HUES6 (cell line): ENCODE measurements at regions not wholly inside any gene's neighbourhood (a gene's known extent, or its start where the extent isn't known, plus 50 kb on each side); places are given as distances from the start of the nearest gene placed in this dataset.

Experiments used
- H3K27ac ChIP-seq: 2 replicates; pipeline ENCODE4 v1.7.0; 2013; ENCODE audit warnings: low read depth, mild to moderate bottlenecking, low read length, inconsistent platforms
- H3K27me3 ChIP-seq: 2 replicates; pipeline ENCODE4 v1.6.1; 2013; ENCODE audit warnings: low read length; ENCODE audit not compliant: control insufficient read depth, insufficient read depth
- H3K36me3 ChIP-seq: 2 replicates; pipeline ENCODE4 v1.6.1; 2013; ENCODE audit warnings: low read length; ENCODE audit not compliant: control insufficient read depth, insufficient read depth
- H3K4me1 ChIP-seq: 2 replicates; pipeline ENCODE4 v1.6.1; 2013; ENCODE audit warnings: low read length; ENCODE audit not compliant: control insufficient read depth, insufficient read depth
- H3K4me3 ChIP-seq: 2 replicates; pipeline ENCODE4 v1.5.1; 2013; ENCODE audit warnings: low read depth, low read length
- H3K9ac ChIP-seq: one replicate; pipeline ENCODE4 v1.6.1; 2013; ENCODE audit warnings: mild to moderate bottlenecking, low read length
- H3K9me3 ChIP-seq: 2 replicates; pipeline ENCODE4 v1.6.1; 2013; ENCODE audit warnings: low read depth, low read length; ENCODE audit not compliant: control insufficient read depth, insufficient read depth

DNA sequence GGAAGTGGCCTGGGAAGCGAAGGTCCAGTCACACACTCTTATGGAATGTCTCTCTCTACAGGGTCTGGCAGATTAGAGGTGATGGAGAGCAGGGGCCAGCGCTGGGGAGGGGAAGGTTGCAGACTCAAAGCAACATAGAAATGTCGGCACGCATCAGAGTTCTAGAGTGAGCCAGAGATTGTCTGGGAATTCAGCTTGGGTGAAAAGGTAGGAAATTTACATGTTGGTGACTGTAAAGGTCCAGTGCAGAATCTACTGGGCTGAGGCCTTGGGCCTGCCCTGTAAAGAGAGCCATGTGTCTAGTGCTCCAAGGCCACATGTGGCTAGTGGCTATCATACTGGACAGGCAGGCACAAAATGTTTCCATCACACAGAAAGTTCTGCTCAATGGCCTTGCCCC lies 80.8 kb downstream of the FOXA2 start:
- Histone ChIP-seq H3K4me3 (no peak overlapping the region), H3K27ac (no peak overlapping the region), H3K9me3 (no peaks in the 10 kb centered on the region), H3K36me3 (no peaks in the 10 kb centered on the region), H3K9ac (no peak overlapping the region), H3K4me1 (no peaks in the 10 kb centered on the region), H3K27me3 (peaks cover 19% of the 10 kb centered on the region)

DNA sequence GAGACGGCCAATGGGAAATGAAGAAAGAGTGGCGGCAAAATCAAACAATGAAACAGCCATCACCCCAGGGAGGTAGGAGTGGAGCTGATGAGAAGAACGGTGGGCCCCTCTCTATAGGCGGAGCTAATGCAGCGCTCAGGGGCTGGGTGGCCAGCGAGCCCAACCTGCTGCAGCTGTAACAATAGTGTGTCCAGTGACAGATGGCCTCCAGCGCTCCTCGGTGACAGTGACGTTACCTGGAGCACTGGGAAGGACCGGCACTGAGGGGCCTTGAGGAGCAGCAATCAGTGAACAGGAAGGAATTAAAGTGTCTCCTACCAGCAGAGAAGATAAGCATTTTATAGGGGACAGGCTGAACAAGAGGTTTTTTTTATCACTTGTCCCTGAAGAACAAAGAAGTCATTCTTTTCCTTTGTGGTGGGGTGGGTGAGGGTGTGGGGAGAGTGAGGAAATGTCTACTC lies 81.6 kb downstream of the FOXA2 start:
- Histone ChIP-seq H3K27ac (no peak overlapping the region), H3K4me1 (no peaks in the 10 kb centered on the region), H3K9ac (no peak overlapping the region), H3K36me3 (no peaks in the 10 kb centered on the region), H3K27me3 (peaks cover 22% of the 10 kb centered on the region), H3K9me3 (no peaks in the 10 kb centered on the region), H3K4me3 (no peak overlapping the region)

DNA sequence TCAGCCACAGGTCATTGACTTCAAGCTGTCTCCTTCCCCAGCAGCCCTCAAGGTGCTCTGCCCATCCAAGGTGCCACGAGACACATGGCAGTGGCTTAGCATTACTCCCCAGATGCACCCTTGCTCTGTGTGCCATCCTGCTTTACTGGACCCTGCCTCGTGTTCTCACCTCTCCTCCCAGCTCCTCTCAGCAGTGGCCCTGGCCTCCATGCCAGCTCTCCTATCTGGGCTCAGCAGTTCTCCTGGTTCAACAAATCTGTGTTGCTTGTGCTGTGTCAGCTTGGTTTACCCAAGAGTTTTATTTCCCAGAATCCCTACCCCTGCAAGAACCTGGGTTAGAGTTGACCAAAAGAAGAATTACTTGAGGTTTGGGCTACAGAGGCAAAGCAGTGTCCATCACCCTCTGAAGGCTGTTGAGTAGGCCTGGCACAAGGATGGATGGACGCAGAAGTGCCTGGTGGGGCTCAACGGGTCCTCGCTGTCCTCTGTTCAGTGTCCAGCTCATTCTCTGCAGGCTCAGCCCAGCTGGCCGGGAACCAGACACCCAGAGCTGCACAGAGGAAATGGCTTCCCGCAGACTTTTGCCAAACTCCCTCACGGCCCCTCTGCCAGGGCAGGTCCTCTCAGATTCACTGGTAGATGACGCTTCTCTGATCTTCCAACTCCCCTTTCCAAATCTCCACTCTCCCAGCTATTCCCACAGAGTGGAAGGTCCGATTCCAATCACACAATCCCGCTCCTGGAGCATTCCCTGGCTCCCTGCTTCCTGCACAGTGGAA lies 82.6 kb downstream of the FOXA2 start:
- no peaks in the 10 kb centered on the region for H3K9me3 ChIP-seq

DNA sequence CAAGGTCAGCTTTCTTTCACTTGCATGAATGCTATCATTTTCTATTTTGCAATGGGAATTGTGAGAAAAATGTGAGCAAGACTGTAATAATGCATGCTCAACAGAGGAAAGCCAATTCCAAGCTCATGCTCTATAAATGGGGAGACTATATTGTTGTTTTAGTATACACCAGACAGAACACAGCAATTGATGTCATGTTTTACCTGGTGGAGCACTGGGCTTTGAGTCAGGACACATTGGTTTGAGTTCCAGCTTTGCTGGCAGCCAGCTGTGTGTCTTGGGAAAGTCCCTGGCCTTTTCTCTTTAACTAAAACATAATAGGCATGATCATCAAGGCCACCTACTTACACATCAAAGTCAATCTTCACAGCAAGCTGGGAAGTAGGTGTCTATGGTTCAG lies 83.3 kb downstream of the FOXA2 start:
- H3K36me3 ChIP-seq = no peaks in the 10 kb centered on the region
- no peak overlapping the region for H3K27ac ChIP-seq
- no peaks in the 10 kb centered on the region for H3K9me3 ChIP-seq
- H3K4me3 ChIP-seq = no peak overlapping the region
- no peak overlapping the region for H3K9ac ChIP-seq
- peaks cover 27% of the 10 kb centered on the region for H3K27me3 ChIP-seq
- H3K4me1 ChIP-seq = no peaks in the 10 kb centered on the region

More for the DNA sequence above, 82.6 kb downstream of the FOXA2 start:
- H3K4me1 ChIP-seq = no peaks in the 10 kb centered on the region
- H3K36me3 ChIP-seq = no peaks in the 10 kb centered on the region
- H3K9ac ChIP-seq = no peak overlapping the region
- no peak overlapping the region for H3K4me3 ChIP-seq
- no peak overlapping the region for H3K27ac ChIP-seq
- H3K27me3 ChIP-seq = peaks cover 27% of the 10 kb centered on the region

DNA sequence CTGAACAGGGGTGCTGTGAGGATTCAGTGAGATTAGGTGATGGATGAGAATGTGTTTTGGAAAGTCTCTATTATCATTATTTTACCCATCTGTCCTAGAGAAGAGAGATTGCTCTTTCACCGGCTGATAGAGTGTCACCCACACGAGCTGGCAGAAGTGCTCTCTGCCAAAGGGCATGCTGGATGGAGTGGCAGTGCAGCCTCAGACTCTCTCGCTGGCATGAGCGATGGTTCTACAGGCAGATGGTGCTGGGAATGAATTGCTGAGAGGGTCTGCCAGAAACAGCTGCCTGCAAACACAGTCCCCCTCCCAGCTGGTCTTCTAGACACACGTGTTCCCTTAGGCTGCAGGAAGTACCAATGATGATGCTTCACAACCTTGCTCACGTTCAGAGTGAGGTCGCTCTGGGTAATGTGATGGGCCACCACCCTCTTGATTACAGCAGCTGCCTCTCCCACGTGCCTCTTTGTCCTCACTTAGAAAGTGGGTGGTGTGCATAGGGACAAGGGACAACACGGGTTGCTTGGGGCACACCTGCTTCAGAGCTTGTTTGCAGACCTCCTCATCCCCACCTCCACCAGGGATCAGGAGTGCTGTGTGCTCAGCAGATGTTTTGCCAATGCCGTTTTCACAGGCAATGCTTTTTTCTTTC lies 84.7 kb downstream of the FOXA2 start:
- no peaks in the 10 kb centered on the region for H3K9me3 ChIP-seq
- peaks cover 7% of the 10 kb centered on the region for H3K4me1 ChIP-seq
- H3K27ac ChIP-seq = no peak overlapping the region
- no peaks in the 10 kb centered on the region for H3K36me3 ChIP-seq
- no peak overlapping the region for H3K4me3 ChIP-seq
- H3K9ac ChIP-seq = no peak overlapping the region
- peaks cover 27% of the 10 kb centered on the region for H3K27me3 ChIP-seq

DNA sequence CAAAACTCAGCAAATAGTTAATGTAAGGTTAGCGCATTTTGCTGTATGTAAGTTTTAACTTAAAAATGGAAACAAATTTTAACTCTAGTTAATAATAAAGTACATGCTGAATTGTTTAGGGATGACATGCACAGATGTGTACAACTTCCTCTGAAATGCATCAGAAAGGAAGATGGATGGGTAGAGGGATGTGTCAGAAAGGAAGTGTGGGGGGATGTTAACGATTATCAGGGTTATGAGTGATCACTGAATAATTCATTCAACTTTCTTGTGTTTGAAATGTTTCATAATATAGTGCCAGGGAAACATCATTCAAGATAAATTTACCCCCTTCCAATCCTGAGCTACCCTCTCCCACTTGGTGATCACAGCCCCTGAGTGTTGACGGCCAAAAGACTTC lies 87.6 kb downstream of the FOXA2 start:
- Histone ChIP-seq H3K36me3 (no peaks in the 10 kb centered on the region), H3K9me3 (no peaks in the 10 kb centered on the region), H3K4me3 (no peak overlapping the region), H3K4me1 (peaks cover 10% of the 10 kb centered on the region), H3K27ac (no peak overlapping the region), H3K9ac (no peak overlapping the region), H3K27me3 (peaks cover 26% of the 10 kb centered on the region)

DNA sequence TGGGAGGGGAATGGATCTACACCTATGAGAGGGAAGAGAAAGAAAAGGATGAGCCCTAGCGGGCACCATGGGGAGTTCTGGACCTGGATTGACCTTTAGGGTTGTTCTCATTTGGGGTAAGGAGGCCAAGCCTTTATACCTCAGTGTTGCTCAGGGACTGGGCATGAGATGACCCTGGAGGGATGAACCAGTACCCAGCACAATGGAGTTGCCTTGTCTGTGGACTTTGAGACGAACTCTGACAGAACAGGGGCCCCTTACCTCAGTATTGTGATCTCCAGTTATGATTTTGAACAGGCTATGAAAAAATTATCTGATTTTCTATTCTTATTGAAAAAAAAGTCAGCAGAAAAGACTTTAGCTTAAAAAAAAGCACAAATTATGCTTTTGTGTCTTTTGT lies 88.6 kb downstream of the FOXA2 start:
- Histone ChIP-seq H3K4me1 (peaks cover 14% of the 10 kb centered on the region), H3K27ac (no peak overlapping the region), H3K9me3 (no peaks in the 10 kb centered on the region)

DNA sequence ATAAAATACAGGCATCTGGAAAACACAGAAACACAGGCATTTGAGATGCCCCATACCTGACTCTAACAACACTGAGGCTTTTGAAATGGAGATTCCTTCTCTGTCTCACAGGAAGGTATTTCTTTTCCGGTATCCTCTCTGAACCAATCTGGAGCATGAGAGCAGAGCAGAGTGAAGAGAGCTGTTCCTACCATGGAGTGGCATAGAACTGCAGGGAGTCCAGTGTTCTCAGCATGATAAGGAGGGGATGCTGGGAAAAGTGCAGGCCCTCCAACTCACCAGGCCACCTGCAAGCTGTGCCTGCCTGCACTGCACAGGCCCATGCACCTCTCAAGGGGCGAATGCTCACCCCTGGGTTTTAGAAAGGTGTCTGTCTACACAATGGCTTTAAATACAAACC lies 89.2 kb downstream of the FOXA2 start:
- no peak overlapping the region for H3K9ac ChIP-seq
- H3K9me3 ChIP-seq = no peaks in the 10 kb centered on the region
- no peak overlapping the region for H3K4me3 ChIP-seq
- peaks cover 17% of the 10 kb centered on the region for H3K4me1 ChIP-seq
- H3K27ac ChIP-seq = no peak overlapping the region
- H3K27me3 ChIP-seq = peaks cover 20% of the 10 kb centered on the region
- no peaks in the 10 kb centered on the region for H3K36me3 ChIP-seq

More for the DNA sequence above, 88.6 kb downstream of the FOXA2 start:
- no peak overlapping the region for H3K4me3 ChIP-seq
- no peaks in the 10 kb centered on the region for H3K36me3 ChIP-seq
- no peak overlapping the region for H3K9ac ChIP-seq
- H3K27me3 ChIP-seq = peaks cover 20% of the 10 kb centered on the region

DNA sequence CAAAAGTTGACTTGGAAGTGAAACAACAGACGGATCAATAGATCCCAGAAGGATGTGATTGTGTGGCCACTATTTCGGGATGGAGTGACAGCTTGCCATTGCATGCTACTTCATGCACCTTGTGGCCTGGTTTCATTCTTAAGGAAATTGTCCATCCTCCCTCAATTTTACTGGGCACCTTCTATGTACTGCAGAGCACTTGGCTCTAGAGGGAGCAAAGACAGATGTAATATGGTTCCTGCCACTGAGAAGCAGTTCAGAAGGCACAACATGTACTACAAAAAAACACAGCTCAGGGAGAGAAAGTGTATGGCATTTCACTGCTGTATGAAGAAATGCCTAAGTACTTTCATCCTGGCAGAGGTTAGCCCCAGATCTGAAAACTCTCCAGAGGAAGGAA lies 91.9 kb downstream of the FOXA2 start:
- Histone ChIP-seq H3K9me3 (no peaks in the 10 kb centered on the region), H3K36me3 (no peaks in the 10 kb centered on the region), H3K4me1 (peaks cover 17% of the 10 kb centered on the region), H3K27me3 (peaks cover 6% of the 10 kb centered on the region; the same call in 1 of the 2 replicates), H3K27ac (no peak overlapping the region), H3K9ac (no peak overlapping the region), H3K4me3 (no peak overlapping the region)

DNA sequence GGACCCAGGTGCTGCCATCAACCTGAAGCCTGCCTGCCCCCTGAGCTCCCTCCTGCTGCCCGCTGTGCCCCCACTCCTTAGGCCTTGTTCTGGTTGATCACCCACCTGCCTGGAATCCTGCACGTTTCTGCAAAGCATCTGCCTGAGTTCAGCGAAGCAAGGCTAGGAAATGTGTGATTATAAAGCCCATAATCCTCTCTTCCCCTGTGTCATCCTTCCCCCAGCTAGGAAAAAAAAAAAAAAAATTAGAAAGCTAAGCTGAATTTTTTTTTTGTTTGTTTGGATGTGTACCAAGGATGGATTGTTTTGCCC lies 93.2 kb downstream of the FOXA2 start:
- no peaks in the 10 kb centered on the region for H3K9me3 ChIP-seq
- H3K36me3 ChIP-seq = no peaks in the 10 kb centered on the region
- H3K27me3 ChIP-seq = 0 out of 2 replicates have a peak, but pooled peaks cover 3% of the 10 kb centered on the region
- H3K4me3 ChIP-seq = no peak overlapping the region
- no peak overlapping the region for H3K27ac ChIP-seq
- H3K4me1 ChIP-seq = peaks cover 17% of the 10 kb centered on the region
- H3K9ac ChIP-seq = no peak overlapping the region
